PC-3 (cell line): ENCODE measurements at regions not wholly inside any gene's neighbourhood (a gene's known extent, or its start where the extent isn't known, plus 50 kb on each side); places are given as distances from the start of the nearest gene placed in this dataset.

Source experiments
- CTCF ChIP-seq: fragments of 300-600 bp; sonication (generic); conservative IDR thresholded peaks from 2 replicates; pipeline ENCODE4 v1.5.1; 2017; ENCODE audit warnings: antibody characterized with exemption, low read depth, mild to moderate bottlenecking, low read length
- EZH2 ChIP-seq: fragments of 300-600 bp; sonication (generic); IDR thresholded peaks from one replicate; pipeline ENCODE4 v1.6.1; 2017; ENCODE audit warnings: antibody characterized with exemption, mild to moderate bottlenecking, low read length; ENCODE audit not compliant: unreplicated experiment
- EZH2phosphoT487 ChIP-seq: fragments of 300-600 bp; sonication (generic); IDR thresholded peaks from 2 replicates; pipeline ENCODE4 v1.6.1; 2018; ENCODE audit warnings: mild to moderate bottlenecking, antibody characterized with exemption, low read length, borderline replicate concordance

DNA sequence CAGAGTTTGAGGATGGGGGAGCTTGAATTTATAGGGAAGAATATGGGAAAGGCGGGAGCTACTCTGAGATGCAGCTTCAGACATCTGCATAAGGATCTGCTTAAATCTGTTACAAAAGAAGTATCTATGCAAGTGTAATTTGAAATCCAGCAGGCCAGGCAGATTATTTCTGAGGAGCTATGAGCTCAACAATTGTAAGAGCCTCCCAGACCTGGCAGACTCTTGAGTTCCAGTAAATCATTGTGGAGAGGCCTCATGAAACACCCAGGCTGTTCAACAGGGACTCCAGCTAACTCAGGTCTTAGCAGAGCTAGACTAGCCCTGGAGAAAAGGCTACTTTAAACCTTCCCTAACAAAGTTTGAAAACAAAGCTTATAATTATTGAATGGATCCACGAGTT lies 647.5 kb upstream of the CHRM3 start:
- no peak for TF ChIP-seq CTCF
- TF ChIP-seq EZH2, result no peak
- TF ChIP-seq EZH2phosphoT487, result no peak
